Glutamatergic neuron (in vitro differentiated cells): ENCODE measurements at regions not wholly inside any gene's neighbourhood (a gene's known extent, or its start where the extent isn't known, plus 50 kb on each side); places are given as distances from the start of the nearest gene placed in this dataset.
"Not testable (repeated sequence)": the region's sequence is repeated elsewhere in the genome, so short reads cannot be mapped to it uniquely, and the experiment has no call there.

Source experiments
- DNase-seq: peaks from one replicate; pipeline ENCODE4 v3.0.0; 2022
- H3K27ac Mint-ChIP-seq: one replicate; pipeline ENCODE4 v1.8.0; 2020; ENCODE audit warnings: mild to moderate bottlenecking, mixed read lengths, inconsistent platforms; ENCODE audit not compliant: unreplicated experiment
- H3K27me3 Mint-ChIP-seq: one replicate; pipeline ENCODE4 v1.8.0; 2020; ENCODE audit warnings: mild to moderate bottlenecking, moderate library complexity, mixed read lengths, inconsistent platforms; ENCODE audit not compliant: unreplicated experiment
- H3K36me3 Mint-ChIP-seq: one replicate; pipeline ENCODE4 v1.8.0; 2020; ENCODE audit warnings: mild to moderate bottlenecking, mixed read lengths, inconsistent platforms; ENCODE audit not compliant: unreplicated experiment
- H3K4me1 Mint-ChIP-seq: one replicate; pipeline ENCODE4 v1.8.0; 2020; ENCODE audit warnings: mild to moderate bottlenecking, low read depth, mixed read lengths, inconsistent platforms; ENCODE audit not compliant: unreplicated experiment
- H3K4me3 Mint-ChIP-seq: one replicate; pipeline ENCODE4 v1.8.0; 2020; ENCODE audit warnings: mild to moderate bottlenecking, mixed read lengths, inconsistent platforms; ENCODE audit not compliant: unreplicated experiment
- H3K9me3 Mint-ChIP-seq: one replicate; pipeline ENCODE4 v1.8.0; 2020; ENCODE audit warnings: mild to moderate bottlenecking, moderate library complexity, mixed read lengths, inconsistent platforms; ENCODE audit not compliant: unreplicated experiment
- CTCF ChIP-seq: fragments of 200-600 bp; sonication (generic); IDR thresholded peaks from one replicate; pipeline ENCODE4 v1.5.0; 2021; ENCODE audit not compliant: partially characterized antibody, unreplicated experiment

DNA sequence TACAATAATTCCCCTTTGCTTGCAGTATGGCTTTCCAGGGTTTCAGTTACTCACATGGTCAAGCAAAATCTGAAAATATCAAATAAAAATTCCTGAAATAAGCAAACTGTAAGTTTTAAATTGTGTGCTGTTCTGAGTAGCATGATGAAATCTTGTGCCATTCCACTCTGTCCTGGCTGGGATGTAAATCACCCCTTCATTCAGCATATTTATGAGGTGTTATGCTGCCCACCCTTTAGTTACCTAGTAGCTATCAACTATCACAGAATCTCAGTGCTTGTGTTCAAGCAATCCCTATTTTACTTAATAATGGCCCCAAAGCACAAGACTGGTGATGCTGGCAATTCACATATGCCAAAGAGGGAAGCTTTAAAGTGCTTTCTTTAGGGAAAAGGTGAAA lies 867.7 kb upstream of the NRXN1 start:
- Mint-ChIP-seq H3K9me3 (no peaks in the 10 kb centered on the region), H3K27me3 (no peaks in the 10 kb centered on the region), H3K36me3 (no peaks in the 10 kb centered on the region), H3K4me1 (no peaks in the 10 kb centered on the region), H3K4me3 (no peak overlapping the region), H3K27ac (peak overlapping the region; percentile 44)
- TF ChIP-seq CTCF, result no peak
- DNase-seq, result no peak

DNA sequence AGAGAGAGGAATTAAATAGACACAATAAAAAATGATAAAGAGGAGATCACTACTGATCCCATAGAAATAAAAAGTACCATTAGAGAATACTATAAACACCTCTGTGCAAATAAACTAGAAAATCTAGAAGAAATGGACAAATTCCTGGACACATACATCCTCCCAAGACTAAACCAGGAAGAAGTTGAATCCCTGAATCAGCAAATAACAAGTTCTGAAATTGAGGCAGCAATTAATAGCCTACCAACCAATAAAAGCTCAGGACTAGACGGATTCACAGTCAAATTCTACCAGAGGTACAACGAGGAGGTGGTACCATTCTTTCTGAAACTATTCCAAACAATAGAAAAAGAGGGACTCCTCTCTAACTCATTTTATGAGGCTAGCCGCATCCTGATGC lies 862.7 kb upstream of the NRXN1 start:
- not testable (repeated sequence) for H3K36me3 Mint-ChIP-seq, H3K4me1 Mint-ChIP-seq, H3K27ac Mint-ChIP-seq, H3K9me3 Mint-ChIP-seq, H3K4me3 Mint-ChIP-seq, H3K27me3 Mint-ChIP-seq, DNase-seq

- no peak for DNase-seq
- H3K4me3 Mint-ChIP-seq, result no peak overlapping the region
- H3K36me3 Mint-ChIP-seq, result no peaks in the 10 kb centered on the region
- H3K27ac Mint-ChIP-seq, result no peak overlapping the region
- H3K27me3 Mint-ChIP-seq, result no peaks in the 10 kb centered on the region
- H3K4me1 Mint-ChIP-seq, result no peaks in the 10 kb centered on the region
- TF ChIP-seq CTCF, result no peak
- H3K9me3 Mint-ChIP-seq, result peaks cover 3% of the 10 kb centered on the region
These were observed 856.2 kb upstream of the NRXN1 start for GRCh38 chr2:51888120-51888519.

DNA sequence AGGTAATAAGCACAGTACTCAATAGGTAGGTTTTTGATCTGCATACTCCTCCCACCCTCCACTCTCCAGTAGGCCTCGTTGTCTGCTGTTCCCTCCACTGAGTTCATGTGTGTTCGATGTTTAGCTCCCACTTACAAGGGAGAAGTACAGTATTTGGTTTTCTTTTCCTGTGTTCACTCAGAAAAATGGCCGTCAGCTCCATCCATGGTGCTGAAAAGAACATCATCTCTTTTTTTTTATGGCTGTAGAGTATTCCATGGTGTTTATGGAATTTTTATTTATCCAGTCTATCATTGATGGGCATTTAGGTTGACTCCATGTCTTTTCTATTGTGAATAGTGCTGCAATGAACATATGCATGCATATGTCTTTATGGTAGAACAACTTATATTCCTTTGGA lies 849.7 kb upstream of the NRXN1 start:
- no peak for DNase-seq
- Mint-ChIP-seq H3K27me3 (no peaks in the 10 kb centered on the region), H3K27ac (no peak overlapping the region), H3K36me3 (peaks cover 5% of the 10 kb centered on the region), H3K9me3 (peaks cover 4% of the 10 kb centered on the region), H3K4me3 (no peak overlapping the region), H3K4me1 (no peaks in the 10 kb centered on the region)
- TF ChIP-seq CTCF, result no peak

- DNase-seq, result no peak
- Mint-ChIP-seq H3K27me3 (no peaks in the 10 kb centered on the region), H3K4me1 (no peaks in the 10 kb centered on the region), H3K4me3 (no peak overlapping the region), H3K36me3 (peaks cover 5% of the 10 kb centered on the region), H3K9me3 (peaks cover 4% of the 10 kb centered on the region), H3K27ac (no peak overlapping the region)
- no peak for TF ChIP-seq CTCF
These were observed 848.2 kb upstream of the NRXN1 start for GRCh38 chr2:51880153-51880552.

- Mint-ChIP-seq H3K27me3 (no peaks in the 10 kb centered on the region), H3K27ac (no peak overlapping the region), H3K4me3 (no peak overlapping the region), H3K36me3 (no peaks in the 10 kb centered on the region), H3K4me1 (no peaks in the 10 kb centered on the region), H3K9me3 (no peaks in the 10 kb centered on the region)
- TF ChIP-seq CTCF, result no peak
- no peak for DNase-seq
These were observed 834.4 kb upstream of the NRXN1 start for GRCh38 chr2:51866361-51866760.
